Coronary artery (tissue), 2 donors: ENCODE measurements at regions not wholly inside any gene's neighbourhood (a gene's known extent, or its start where the extent isn't known, plus 50 kb on each side); places are given as distances from the start of the nearest gene placed in this dataset.
"Not testable (repeated sequence)": the region's sequence is repeated elsewhere in the genome, so short reads cannot be mapped to it uniquely, and the experiment has no call there.

Source experiments
- DNase-seq: peaks from one replicate; pipeline ENCODE4 v3.0.0-alpha.2; 2017; ENCODE audit warnings: low spot score
- H3K27ac ChIP-seq, 2 donors: fragments of 200-600 bp; sonication (generic); one replicate each; pipeline ENCODE4 v1.5.1; 2016 to 2019
- H3K4me3 ChIP-seq: fragments of 200-600 bp; sonication (generic); 2 replicates; pipeline ENCODE4 v1.5.1; 2016; ENCODE audit warnings: mild to moderate bottlenecking, moderate library complexity
- TF ChIP-seq, protein P1 (sequence below): fragments of 200-600 bp; sonication (generic); IDR thresholded peaks from one replicate; pipeline ENCODE4 v1.5.1; 2019; ENCODE audit warnings: antibody characterized with exemption

DNA sequence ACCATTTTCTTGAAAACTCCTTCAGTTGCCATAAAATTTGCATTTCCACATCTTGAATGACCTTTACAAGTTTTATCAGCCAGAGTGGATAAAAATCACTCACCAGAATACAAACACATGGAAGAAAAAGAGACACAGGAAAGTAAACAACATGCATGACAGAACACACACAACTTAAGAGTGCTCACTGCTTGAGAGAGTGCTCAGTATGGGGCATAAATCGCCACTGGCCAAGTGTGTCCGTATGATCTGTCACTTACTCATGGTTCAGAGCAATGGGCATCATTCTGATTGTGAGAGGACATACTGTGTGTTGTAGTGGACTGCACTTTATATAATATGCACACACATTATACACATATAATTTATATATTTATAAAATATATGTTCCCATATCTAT lies 155.6 kb upstream of the NTRK2 start:
- Histone ChIP-seq H3K4me3 (no peak overlapping the region), H3K27ac (no peak overlapping the region)
- DNase-seq, result no peak
- TF ChIP-seq, protein P1, sequence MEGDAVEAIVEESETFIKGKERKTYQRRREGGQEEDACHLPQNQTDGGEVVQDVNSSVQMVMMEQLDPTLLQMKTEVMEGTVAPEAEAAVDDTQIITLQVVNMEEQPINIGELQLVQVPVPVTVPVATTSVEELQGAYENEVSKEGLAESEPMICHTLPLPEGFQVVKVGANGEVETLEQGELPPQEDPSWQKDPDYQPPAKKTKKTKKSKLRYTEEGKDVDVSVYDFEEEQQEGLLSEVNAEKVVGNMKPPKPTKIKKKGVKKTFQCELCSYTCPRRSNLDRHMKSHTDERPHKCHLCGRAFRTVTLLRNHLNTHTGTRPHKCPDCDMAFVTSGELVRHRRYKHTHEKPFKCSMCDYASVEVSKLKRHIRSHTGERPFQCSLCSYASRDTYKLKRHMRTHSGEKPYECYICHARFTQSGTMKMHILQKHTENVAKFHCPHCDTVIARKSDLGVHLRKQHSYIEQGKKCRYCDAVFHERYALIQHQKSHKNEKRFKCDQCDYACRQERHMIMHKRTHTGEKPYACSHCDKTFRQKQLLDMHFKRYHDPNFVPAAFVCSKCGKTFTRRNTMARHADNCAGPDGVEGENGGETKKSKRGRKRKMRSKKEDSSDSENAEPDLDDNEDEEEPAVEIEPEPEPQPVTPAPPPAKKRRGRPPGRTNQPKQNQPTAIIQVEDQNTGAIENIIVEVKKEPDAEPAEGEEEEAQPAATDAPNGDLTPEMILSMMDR, result no peak

- Histone ChIP-seq H3K4me3 (no peak overlapping the region), H3K27ac (no peak overlapping the region)
- no peak for DNase-seq
- TF ChIP-seq, protein P1, result no peak
Measured at GRCh38 chr9:84514421-84514820, 155.1 kb upstream of the NTRK2 start.

- Histone ChIP-seq H3K4me3 (no peak overlapping the region), H3K27ac (no peak overlapping the region)
- DNase-seq, result no peak
- TF ChIP-seq, protein P1, result no peak
Measured at GRCh38 chr9:84517026-84517425, 152.5 kb upstream of the NTRK2 start.

DNA sequence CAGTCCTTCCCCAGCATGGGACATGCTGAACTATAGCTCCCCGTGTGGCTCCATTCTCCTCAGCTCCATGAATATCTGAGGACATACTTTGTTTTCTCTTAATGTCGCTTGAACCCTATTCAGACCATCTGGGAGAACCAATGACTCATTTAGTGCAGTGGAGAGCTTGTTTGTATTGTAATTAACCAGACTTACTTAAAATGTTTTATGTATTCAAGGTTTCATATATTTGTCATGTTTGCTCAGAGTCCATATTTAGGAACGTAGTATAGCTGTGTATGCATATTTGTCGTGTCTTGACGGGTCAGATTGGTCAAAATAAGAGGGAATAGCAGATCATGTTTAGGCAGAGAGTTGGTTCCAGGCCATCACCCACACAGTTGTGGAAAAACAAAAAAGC lies 150.1 kb upstream of the NTRK2 start:
- TF ChIP-seq, protein P1, result no peak
- Histone ChIP-seq H3K4me3 (no peak overlapping the region), H3K27ac (no peak overlapping the region)
- DNase-seq, result no peak

- DNase-seq, result no peak
- TF ChIP-seq, protein P1, result no peak
- no peak overlapping the region for H3K4me3 ChIP-seq
- no peak overlapping the region for H3K27ac ChIP-seq
Measured at GRCh38 chr9:84521208-84521607, 148.3 kb upstream of the NTRK2 start.

- H3K4me3 ChIP-seq, H3K27ac ChIP-seq, DNase-seq: not testable (repeated sequence)
Measured at GRCh38 chr9:84526211-84526610, 143.3 kb upstream of the NTRK2 start.

DNA sequence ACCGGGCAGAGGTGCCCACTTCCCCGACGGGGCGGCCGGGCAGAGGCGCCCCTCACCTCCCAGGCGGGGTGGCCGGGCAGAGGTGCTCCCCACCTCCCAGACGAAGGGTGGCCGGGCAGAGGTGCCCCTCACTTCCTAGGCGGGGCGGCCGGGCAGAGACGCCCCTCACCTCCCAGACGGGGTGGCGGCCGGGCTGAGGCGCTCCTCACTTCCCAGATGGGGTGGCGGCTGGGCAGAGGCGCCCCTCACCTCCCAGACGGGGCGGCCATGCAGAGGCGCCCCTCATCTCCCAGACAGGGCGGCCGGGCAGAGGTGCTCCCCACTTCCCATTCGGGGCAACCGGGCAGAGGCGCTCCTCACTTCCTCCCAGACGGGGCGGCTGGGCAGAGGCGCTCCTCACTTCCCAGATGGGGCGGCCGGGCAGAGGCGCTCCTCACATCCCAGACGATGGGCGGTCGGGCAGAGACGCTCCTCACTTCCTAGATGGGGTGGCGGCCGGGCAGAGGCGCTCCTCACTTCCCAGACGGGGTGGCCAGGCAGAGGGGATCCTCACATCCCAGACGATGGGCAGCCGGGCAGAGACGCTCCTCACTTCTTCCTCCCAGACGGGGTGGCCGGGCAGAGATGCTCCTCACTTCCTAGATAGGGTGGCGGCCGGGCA lies 142.3 kb upstream of the NTRK2 start:
- DNase-seq, H3K4me3 ChIP-seq, H3K27ac ChIP-seq: not testable (repeated sequence)

DNA sequence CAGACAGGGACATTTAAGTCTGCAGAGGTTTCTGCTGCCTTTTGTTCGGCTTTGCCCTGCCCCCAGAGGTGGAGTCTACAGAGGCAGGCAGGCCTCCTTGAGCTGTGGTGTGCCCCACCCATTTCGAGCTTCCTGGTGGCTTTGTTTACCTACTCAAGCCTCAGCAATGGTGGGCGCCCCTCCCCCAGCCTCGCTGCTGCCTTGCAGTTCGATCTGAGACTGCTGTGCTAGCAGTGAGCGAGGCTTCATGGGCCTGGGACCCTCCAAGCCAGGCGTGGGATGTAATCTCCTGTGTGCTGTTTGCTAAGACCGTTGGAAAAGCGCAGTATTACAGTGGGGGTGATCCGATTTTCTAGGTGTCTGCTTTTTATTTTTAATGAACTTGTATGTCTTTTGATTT lies 133.6 kb upstream of the NTRK2 start:
- not testable (repeated sequence) for H3K4me3 ChIP-seq, DNase-seq

DNA sequence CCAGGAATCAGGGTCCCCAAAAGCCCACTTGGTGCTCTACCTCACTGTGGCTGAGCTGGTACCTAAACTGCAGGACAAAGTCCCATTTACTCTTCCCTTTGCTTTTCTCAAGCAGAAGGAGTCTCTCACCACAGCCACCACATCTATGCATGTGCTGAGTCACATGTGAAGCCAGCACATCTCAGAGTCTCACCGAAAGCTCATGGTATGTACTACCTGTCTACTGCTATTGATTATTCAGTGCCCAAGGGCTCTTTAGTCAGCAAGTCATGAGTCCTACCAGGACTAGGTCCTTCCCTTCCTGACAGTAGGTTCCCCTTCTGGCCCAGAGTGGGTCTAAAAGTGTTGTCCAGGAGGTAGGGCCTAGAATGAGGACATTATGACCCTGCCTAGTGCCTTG lies 130.7 kb upstream of the NTRK2 start:
- Histone ChIP-seq H3K27ac (no peak overlapping the region), H3K4me3 (no peak overlapping the region)
- TF ChIP-seq, protein P1, result no peak
- no peak for DNase-seq

More for the DNA sequence above, 133.6 kb upstream of the NTRK2 start:
- not testable (repeated sequence) for H3K27ac ChIP-seq
